Ectodermal cell (in vitro differentiated cells): ENCODE measurements at regions not wholly inside any gene's neighbourhood (a gene's known extent, or its start where the extent isn't known, plus 50 kb on each side); places are given as distances from the start of the nearest gene placed in this dataset.

Experiments
- H3K27ac ChIP-seq: 2 replicates; pipeline ENCODE4 v1.7.0; 2013; ENCODE audit warnings: mild to moderate bottlenecking, low read depth, low read length; ENCODE audit not compliant: insufficient read depth, poor library complexity, severe bottlenecking
- H3K27me3 ChIP-seq: 2 replicates; pipeline ENCODE4 v1.7.0; 2013; ENCODE audit warnings: mild to moderate bottlenecking, low read length; ENCODE audit not compliant: insufficient read depth, control insufficient read depth, poor library complexity, severe bottlenecking
- H3K36me3 ChIP-seq: one replicate; pipeline ENCODE4 v1.7.0; 2013; ENCODE audit warnings: low read length; ENCODE audit not compliant: control insufficient read depth, insufficient read depth
- H3K4me1 ChIP-seq: one replicate; pipeline ENCODE4 v1.7.0; 2013; ENCODE audit warnings: low read length; ENCODE audit not compliant: control insufficient read depth, insufficient read depth
- H3K4me3 ChIP-seq: 2 replicates; pipeline ENCODE4 v1.7.0; 2013; ENCODE audit warnings: low read depth, low read length, control low read depth; ENCODE audit not compliant: insufficient read depth
- H3K9me3 ChIP-seq: 2 replicates; pipeline ENCODE4 v1.7.0; 2013; ENCODE audit warnings: mild to moderate bottlenecking, low read length, moderate library complexity; ENCODE audit not compliant: control insufficient read depth
- WGBS, 2 experiments: methylation state at CpG; one replicate each; pipeline ENCODE4 v1.1.7; 2013; ENCODE audit warnings: missing lambda C conversion rate in 2 of 2; 5-methylcytosine and 5-hydroxymethylcytosine counted together

DNA sequence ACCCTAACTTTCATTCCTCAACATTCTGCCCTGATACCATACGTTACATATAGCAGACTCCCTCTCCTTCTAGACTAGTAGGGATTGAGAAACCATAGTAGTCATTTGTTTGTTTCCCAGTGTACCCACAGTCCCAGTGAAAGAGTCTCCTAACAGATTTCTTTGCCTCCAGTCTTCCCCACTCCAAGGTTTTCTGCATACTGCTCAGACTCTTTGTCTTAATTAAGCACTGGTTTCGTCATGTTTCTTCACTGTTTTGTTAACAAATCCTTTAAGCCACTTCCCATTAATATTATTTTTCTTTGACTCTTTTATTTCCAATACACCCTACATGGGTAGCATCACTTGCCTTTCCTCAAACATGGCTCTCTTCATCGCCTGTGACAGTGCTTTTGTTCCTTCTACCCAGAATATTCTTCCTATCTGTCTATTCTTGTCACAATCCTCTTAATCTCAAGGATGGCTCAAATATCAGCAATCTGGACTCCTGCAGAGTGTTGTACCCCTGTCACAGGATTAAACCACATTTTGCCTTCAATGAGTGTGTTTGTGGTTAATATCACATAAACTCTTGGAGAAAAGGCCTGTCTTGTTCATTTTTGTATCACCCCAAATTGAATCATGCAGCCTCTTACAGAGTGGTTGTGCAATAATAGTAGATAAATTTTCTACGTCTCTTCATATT is 92.7 kb upstream of the KLF12 start:
- WGBS, 2 experiments: 89 to 90% methylated on average over 3 of the region's 4 CpGs
- Histone ChIP-seq H3K4me1 (no peaks in the 10 kb centered on the region), H3K36me3 (no peaks in the 10 kb centered on the region), H3K27me3 (no peaks in the 10 kb centered on the region), H3K27ac (no peak overlapping the region), H3K9me3 (no peaks in the 10 kb centered on the region), H3K4me3 (no peak overlapping the region)

DNA sequence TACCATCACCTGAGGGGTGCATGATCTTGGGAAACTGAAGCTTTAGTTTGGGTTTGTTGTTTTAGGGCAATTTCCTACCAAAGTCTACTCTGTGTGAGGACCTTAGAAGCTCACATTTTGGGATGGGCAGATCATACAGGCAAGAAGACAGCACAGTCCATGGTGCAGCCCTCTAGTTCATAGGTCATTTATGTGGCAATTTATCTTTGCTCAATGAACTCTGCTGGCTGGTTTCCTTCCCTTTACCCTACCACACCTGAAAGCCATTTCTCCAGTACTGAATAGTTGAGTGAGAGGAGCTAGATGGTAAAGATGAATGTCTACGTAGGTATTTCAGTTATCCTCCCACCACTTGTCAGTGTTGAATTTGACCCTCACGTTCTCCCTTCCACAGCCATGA is 87.5 kb upstream of the KLF12 start:
- no peaks in the 10 kb centered on the region for H3K27me3 ChIP-seq
- no peaks in the 10 kb centered on the region for H3K36me3 ChIP-seq
- H3K4me3 ChIP-seq: no peak overlapping the region
- H3K27ac ChIP-seq: no peak overlapping the region
- no peaks in the 10 kb centered on the region for H3K9me3 ChIP-seq
- H3K4me1 ChIP-seq: no peaks in the 10 kb centered on the region
- WGBS, 2 experiments: 92 to 94% methylated on average over 2 of the region's 2 CpGs

DNA sequence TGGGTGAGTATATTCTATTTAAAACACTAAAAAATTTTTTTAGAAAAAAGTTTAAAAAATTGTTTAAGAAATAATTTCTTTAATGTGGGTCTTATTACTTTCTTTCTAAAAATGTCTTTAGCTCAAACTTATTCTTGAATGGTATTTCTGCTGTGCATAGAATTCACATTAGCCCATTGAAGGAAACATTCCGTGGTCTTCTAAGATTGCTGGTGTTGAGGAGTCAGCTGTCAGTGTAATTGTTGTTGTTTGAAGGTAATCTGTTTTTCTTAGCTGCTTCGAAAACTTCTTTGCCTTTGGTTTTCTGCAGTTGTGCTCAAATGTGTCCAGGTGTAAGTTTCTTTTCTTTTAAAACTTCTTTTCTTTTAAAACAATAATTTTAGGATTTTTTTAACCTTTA is 85.4 kb upstream of the KLF12 start:
- no peaks in the 10 kb centered on the region for H3K9me3 ChIP-seq
- no peaks in the 10 kb centered on the region for H3K4me1 ChIP-seq
- no peaks in the 10 kb centered on the region for H3K27me3 ChIP-seq
- WGBS, 2 experiments: 75 to 96% methylated on average over 1 to 2 of the region's 2 CpGs
- H3K36me3 ChIP-seq: no peaks in the 10 kb centered on the region
- H3K4me3 ChIP-seq: no peak overlapping the region
- no peak overlapping the region for H3K27ac ChIP-seq

DNA sequence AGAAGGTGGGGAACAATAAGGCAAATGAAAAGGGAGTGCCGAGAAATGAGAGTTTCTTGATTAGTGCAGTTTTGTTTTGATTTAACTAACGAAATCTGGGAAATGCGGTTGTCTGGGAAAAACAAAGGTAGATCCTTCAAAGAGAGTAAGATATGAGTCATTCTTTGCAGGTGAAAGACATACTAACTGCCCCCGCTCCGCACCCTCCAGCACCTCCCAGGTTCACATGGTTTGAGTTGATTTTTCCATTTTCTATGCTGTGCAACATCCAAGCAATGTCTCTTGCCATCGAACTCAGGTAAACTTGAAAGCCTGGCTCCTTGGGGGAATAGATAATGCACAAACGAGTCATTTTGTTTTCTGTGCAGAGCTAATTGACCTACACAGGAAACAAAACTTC is 84.1 kb upstream of the KLF12 start:
- Histone ChIP-seq H3K9me3 (no peaks in the 10 kb centered on the region), H3K4me1 (no peaks in the 10 kb centered on the region), H3K27ac (no peak overlapping the region), H3K4me3 (no peak overlapping the region), H3K27me3 (no peaks in the 10 kb centered on the region), H3K36me3 (no peaks in the 10 kb centered on the region)
- WGBS, 2 experiments: 95 to 97% methylated on average over 7 of the region's 7 CpGs

DNA sequence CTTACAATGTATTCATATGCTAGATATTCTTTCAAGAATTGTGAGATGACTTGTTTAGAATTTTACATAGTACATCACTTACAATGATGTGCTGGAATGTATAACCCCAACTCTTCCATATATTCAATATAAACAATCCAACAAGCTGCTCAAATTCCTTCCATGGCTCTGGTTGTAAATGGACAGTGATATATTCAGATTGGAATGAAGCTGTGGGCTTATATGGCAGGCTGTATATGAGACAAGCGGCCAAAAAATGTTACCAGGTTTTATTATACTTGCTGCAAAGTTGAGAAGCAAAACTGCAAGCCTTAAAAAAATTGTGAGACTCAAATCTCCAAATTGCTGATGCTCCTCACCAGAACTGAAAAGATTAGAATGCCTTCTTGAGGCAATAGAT is 83.6 kb upstream of the KLF12 start:
- no peaks in the 10 kb centered on the region for H3K27me3 ChIP-seq
- no peaks in the 10 kb centered on the region for H3K36me3 ChIP-seq
- H3K4me1 ChIP-seq: no peaks in the 10 kb centered on the region
- H3K4me3 ChIP-seq: no peak overlapping the region
- no peaks in the 10 kb centered on the region for H3K9me3 ChIP-seq
- no peak overlapping the region for H3K27ac ChIP-seq
- 97 to 100% methylated on average over 1 of the region's 1 CpG for WGBS, 2 experiments

DNA sequence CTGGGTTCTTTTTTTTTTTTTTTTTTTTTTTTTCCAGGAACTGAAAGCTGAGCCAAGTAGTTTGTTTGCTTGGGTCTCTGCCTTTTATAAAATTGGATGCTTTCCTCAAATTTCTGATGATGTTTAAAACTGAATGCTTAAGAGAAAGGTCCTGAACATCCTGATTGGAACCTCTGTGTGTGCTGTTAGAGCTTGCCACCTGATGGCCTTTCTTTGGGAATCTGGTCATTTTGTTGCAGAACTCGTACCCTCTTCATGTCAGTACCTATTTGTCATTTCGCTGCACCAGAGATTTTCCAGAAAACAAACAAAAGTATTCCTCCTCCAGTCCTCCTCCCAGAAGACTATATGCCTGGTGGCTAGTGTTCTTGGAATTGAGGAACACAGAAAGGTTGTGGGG is 81.2 kb upstream of the KLF12 start:
- H3K27ac ChIP-seq: no peak overlapping the region
- H3K36me3 ChIP-seq: no peaks in the 10 kb centered on the region
- H3K27me3 ChIP-seq: no peaks in the 10 kb centered on the region
- H3K9me3 ChIP-seq: no peaks in the 10 kb centered on the region
- WGBS, 2 experiments: 93 to 98% methylated on average over 2 of the region's 2 CpGs
- H3K4me1 ChIP-seq: no peaks in the 10 kb centered on the region
- H3K4me3 ChIP-seq: no peak overlapping the region

DNA sequence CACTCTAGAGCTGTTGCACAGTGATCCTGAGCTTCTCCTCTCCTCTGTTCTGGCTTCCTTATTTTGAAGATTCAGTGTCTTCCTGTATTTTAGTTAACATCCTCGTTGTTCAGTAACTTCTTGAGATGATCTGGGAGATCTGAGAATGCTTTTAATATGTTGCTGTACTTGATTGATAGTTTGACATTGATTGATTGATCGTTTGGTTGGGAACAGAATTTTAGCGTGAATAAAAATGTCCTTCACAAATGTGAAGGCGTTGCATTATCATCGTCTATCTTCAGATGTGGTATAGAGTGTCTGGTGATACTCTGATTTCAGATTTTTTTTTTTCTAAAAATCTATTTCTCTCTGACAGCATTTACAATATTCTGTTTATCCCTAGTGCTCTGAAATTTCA is 80.1 kb upstream of the KLF12 start:
- Histone ChIP-seq H3K36me3 (no peaks in the 10 kb centered on the region), H3K27me3 (no peaks in the 10 kb centered on the region), H3K9me3 (no peaks in the 10 kb centered on the region), H3K27ac (no peak overlapping the region), H3K4me1 (no peaks in the 10 kb centered on the region), H3K4me3 (no peak overlapping the region)
- 96% methylated on average over 5 of the region's 5 CpGs for WGBS, 2 experiments

DNA sequence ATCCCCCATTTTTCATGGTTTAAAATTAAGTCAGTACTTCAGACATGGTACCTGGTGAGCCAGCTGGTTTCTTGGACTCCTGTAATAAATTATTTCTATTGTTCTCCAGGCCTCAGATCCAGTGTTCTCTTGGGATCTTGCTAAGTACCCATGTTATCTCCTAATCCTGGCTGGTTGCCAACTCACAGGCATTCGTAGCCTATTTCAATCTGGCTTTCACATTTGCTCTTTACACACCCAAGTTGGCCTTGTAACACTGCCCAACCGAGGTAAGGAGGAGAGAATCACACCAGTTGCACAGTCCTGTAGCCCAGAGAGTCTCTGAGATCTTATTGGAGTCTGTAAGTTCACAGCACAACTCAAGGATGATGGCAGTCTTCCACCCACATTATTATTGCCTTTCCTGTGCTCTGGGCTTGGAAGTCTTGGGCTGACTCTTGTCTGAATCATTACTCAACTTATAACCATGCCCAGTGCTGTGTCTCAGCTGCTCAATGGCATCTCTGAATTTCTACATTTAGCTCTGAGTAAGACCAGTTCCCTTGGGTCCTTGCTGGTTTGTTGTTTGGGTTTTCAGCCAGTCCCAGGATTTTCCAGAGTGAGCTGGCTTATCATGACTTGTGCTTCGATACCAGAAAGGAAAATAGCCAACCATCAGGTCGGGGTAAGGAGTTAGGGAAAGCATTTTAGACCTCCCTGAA is 76.6 kb upstream of the KLF12 start:
- H3K27ac ChIP-seq: no peak overlapping the region
- WGBS, 2 experiments: 94 to 95% methylated on average over 4 of the region's 4 CpGs

DNA sequence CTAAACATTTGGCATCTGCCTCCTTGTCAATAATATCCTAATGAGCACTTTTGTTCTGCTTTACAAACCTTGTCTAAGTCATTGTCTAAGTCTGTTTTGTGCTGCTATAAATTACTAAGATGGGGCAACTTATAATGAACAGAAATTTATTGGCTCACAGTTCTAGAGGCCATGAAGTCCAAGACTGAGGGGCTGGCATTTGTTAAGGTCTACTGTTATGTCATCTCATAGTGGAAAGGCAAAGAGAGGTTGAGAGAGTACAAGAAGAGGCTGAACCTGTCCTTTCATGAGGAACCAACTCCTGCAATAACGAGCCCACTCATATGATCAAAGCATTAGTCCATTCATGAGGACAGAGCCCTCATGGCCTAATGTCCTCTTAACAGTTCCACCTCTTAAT is 72.7 kb upstream of the KLF12 start:
- no peak overlapping the region for H3K27ac ChIP-seq
- H3K9me3 ChIP-seq: no peaks in the 10 kb centered on the region
- no peaks in the 10 kb centered on the region for H3K36me3 ChIP-seq
- H3K27me3 ChIP-seq: no peaks in the 10 kb centered on the region
- no peak overlapping the region for H3K4me3 ChIP-seq
- no peaks in the 10 kb centered on the region for H3K4me1 ChIP-seq
- 93 to 100% methylated on average over 1 of the region's 1 CpG for WGBS, 2 experiments

More for the DNA sequence above, 76.6 kb upstream of the KLF12 start:
- Histone ChIP-seq H3K27me3 (no peaks in the 10 kb centered on the region), H3K9me3 (no peaks in the 10 kb centered on the region), H3K36me3 (no peaks in the 10 kb centered on the region), H3K4me3 (no peak overlapping the region), H3K4me1 (no peaks in the 10 kb centered on the region)

DNA sequence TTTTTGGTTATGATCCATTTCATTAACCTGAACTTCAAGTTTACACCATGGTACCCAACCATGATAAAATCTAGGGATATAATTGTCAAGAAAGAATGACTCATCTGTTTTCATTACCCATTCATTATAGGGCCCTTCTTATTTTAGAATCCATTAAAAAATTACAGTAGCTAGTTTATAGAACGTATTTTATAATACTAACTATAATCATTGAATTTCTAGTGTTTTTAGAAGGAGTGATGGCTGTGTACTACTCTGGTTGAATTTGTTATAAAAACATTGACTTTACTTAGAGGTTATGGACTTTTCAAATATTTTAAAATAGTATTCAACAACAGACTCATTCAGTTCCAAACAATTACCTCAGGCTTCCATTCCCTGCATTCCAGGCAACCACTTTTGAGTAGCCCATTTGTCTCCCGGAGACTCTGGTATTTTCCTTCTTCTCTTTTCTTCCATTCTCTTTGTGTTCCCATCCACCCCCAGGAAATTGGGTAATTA is 71.9 kb upstream of the KLF12 start:
- H3K4me1 ChIP-seq: no peaks in the 10 kb centered on the region
- H3K27ac ChIP-seq: no peak overlapping the region
- H3K4me3 ChIP-seq: no peak overlapping the region
- no peaks in the 10 kb centered on the region for H3K27me3 ChIP-seq
- H3K9me3 ChIP-seq: no peaks in the 10 kb centered on the region
- H3K36me3 ChIP-seq: no peaks in the 10 kb centered on the region
- WGBS, 2 experiments: 45 to 70% methylated on average over 1 of the region's 2 CpGs
